DOHH2 (cell line): ENCODE measurements at regions not wholly inside any gene's neighbourhood (a gene's known extent, or its start where the extent isn't known, plus 50 kb on each side); places are given as distances from the start of the nearest gene placed in this dataset.

ENCODE experiments used
- EZH2phosphoT487 ChIP-seq: fragments of 200-600 bp; sonication (generic); IDR thresholded peaks from 2 replicates; pipeline ENCODE4 v1.6.1; 2017; ENCODE audit warnings: borderline replicate concordance, mild to moderate bottlenecking, antibody characterized with exemption, low read length, moderate library complexity, mixed read lengths
- TF ChIP-seq, protein P1 (sequence below): fragments of 200-600 bp; sonication (generic); IDR thresholded peaks from one replicate; pipeline ENCODE4 v1.5.1; 2014; ENCODE audit warnings: antibody characterized with exemption, mild to moderate bottlenecking, low read depth, low read length; ENCODE audit not compliant: poor library complexity, severe bottlenecking

DNA sequence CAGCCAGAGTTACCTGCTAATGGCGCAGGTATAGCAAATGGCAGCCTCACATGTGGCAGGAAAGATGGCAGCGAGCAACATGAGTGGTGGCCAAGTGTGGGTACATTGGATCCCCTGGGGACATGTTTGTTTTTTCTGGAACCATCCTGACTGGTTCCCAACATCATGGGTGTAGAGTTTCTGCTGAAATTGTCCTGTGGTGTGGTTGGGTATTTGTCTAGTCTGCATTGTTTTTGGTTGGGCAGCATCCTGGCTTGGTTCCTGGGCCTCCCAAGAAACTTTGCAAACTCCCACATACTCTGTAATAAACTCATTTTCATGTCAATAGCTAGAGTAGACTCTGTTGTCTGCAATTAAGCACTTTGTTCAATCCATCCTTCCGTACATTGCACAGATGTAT lies 282.6 kb downstream of the CDC5L start:
- TF ChIP-seq, protein P1, sequence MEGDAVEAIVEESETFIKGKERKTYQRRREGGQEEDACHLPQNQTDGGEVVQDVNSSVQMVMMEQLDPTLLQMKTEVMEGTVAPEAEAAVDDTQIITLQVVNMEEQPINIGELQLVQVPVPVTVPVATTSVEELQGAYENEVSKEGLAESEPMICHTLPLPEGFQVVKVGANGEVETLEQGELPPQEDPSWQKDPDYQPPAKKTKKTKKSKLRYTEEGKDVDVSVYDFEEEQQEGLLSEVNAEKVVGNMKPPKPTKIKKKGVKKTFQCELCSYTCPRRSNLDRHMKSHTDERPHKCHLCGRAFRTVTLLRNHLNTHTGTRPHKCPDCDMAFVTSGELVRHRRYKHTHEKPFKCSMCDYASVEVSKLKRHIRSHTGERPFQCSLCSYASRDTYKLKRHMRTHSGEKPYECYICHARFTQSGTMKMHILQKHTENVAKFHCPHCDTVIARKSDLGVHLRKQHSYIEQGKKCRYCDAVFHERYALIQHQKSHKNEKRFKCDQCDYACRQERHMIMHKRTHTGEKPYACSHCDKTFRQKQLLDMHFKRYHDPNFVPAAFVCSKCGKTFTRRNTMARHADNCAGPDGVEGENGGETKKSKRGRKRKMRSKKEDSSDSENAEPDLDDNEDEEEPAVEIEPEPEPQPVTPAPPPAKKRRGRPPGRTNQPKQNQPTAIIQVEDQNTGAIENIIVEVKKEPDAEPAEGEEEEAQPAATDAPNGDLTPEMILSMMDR: no peak
- no peak for TF ChIP-seq EZH2phosphoT487
